Glomerular visceral epithelial cell (primary cell): ENCODE measurements at regions not wholly inside any gene's neighbourhood (a gene's known extent, or its start where the extent isn't known, plus 50 kb on each side); places are given as distances from the start of the nearest gene placed in this dataset.

Experiments used
- DNase-seq: peaks from one replicate; pipeline ENCODE4 v3.0.0-alpha.2; 2016; ENCODE audit errors: extremely low spot score

DNA sequence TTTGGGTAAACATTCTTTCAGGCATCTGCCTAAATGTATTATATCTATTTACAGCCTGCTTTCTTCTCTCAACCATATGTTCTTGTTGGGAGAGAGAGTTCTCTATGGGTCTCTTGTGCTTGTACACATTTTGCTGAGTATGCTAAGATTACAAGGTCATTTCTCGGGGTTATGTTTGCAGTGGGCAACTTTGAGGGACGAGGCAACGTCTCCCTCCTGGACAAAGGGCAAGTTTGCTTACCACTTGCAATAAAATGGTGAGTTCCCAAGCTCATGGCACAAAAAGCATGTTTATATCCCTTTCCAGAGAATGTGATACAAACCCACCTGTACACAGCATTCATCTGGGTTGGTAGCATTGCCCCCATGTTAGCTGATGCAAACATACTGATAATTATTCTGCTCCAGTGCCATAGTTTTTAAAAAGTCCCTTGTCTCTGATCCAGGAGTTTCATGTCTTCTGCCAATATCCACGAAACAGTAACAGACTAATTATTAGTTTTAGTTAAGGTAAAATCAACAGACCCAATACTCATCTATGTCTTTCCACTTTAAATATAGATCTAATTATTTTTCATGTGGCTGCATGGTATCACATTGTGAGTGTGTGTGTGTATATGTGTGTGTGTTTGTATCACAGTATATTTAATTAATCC is 84.2 kb upstream of the MAPK4 start:
- no peak for DNase-seq

DNA sequence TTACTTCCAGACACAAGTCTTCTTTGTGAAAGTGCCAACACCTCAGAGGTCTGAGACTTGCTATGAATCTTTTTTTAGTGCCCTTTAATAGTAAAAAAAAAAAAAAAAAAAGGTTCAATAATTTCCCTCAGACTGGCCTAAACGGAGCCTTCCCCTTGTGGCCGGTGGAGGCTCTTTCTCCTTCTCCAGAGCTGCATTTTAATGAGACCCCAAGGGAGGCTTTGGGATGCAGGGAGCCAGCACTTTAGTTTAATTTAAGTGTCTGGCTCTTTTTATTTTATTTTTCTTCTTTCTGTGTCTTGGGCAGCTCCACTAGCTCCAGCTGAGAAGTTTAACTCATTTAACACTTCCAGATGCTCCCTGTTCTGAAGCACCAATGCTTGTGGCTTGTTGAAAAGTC is 67.8 kb upstream of the MAPK4 start:
- DNase-seq = no peak

DNA sequence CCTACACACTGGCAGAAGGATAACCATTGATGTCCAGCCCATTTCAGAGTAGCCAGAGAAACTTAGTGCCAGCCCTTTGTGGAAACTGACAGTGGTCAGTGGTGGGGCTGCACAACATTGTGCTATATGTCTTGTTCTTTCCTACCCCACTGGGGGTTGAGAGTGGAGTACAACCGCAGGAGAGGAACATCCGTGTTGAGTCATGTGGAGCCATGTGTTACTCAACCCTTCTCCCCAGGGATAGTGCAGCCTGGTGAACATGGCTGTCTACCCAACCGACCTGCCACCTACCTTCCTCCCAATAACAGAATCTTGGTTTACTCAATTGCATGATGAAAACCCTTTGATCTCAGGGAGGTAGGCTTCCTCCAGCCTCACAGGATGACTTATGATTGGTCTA is 65.3 kb upstream of the MAPK4 start:
- DNase-seq = no peak

DNA sequence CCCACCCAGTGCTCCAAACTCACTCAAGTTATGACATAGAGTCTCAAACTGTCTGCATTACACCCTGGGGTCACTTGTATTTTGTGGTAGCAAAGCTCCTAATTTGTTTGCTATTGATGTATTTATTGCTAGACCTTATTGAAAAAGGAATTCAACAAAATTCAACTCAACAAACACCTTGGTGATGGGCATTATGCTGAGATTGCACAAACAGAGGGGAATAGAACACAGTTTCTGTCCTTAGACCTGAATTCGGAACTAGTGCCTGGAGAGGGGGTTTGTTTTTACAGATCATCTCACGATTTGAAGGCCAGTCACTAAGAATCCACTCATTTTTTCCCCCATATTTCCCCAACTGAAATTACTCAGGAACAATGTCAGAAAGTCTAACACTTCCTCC is 53.5 kb upstream of the MAPK4 start:
- no peak for DNase-seq

DNA sequence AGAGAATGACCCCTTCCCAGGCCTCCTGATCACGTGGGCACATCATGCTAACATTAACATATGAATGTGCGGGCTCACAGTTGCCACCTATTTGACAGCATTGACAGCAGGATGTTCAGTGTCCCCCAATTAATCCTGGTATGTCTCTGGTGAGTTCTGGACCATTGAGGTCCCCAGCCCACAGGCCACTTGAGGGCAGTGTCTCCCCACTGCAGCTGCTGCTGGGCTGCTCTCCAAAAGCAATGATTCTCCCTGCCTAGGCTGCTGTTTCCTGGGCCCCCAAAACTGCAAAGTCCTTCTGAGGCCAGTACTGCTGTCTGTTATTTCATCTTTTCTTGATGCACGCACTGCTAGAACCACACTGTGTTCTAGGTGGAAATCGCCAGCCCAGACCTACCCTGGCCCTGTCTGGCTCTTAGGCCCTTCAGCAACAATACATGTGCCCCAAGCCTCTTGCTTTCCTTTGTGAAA is 52.7 kb upstream of the MAPK4 start:
- peak; percentile 11 for DNase-seq

DNA sequence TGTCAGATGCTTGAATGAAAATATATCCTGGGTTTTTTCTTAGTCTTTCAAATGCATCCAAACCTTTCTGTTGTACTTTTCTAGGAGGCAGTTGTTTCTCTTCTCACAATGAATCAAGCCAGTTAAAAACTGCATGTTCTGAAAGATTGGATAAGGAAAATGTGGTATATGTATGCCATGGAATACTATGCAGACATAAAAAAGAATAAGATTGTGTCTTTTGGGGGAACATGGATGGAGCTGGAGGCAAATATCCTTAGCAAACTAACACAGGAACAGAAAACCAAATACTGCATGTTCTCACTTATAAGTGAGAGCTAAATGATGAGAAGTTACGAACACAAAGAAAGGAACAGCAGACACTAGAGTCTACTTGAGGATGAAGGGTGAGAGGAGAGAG is 51.7 kb upstream of the MAPK4 start:
- DNase-seq = no peak

DNA sequence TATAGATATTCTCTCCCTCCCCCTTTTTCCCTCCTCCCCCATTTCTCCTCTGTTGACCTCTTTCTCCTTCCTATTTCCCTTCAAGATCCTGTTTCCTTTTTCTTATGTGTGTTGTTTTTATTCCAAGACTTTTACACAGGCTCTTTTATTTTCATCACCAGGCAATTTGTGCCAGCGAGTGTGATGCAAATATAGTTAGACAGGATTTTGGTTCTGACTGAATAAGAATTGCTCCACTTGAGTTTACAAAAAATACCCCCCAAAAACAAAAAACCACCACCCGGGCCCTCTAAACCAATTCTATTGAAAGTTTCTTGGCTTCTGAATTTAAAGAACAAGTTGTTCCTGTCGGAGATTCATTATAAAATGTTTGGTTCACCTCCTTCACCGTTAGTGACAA is 50.9 kb upstream of the MAPK4 start:
- DNase-seq = no peak
